Sigmoid colon (tissue), 6 donors: ENCODE measurements at regions not wholly inside any gene's neighbourhood (a gene's known extent, or its start where the extent isn't known, plus 50 kb on each side); places are given as distances from the start of the nearest gene placed in this dataset.

Experiments used
- DNase-seq: peaks from one replicate; pipeline ENCODE4 v3.0.0-alpha.2; 2019
- H3K27ac ChIP-seq, 4 donors: fragments of 200-600 bp; sonication (generic); one replicate each; pipeline ENCODE4 v1.5.1; 2016 to 2019; ENCODE audit warnings: mild to moderate bottlenecking in 1 of 4
- H3K27me3 ChIP-seq, 3 donors: fragments of 200-600 bp; sonication (generic); one replicate each; pipeline ENCODE4 v1.5.1; 2019; ENCODE audit warnings: mild to moderate bottlenecking in 1 of 3
- H3K36me3 ChIP-seq, 4 donors: fragments of 200-600 bp; sonication (generic); one replicate each; pipeline ENCODE4 v1.5.1; 2016 to 2019
- H3K4me1 ChIP-seq, 4 donors: fragments of 200-600 bp; sonication (generic); one replicate each; pipeline ENCODE4 v1.5.1; 2017 to 2019
- H3K4me3 ChIP-seq, 4 donors: fragments of 200-600 bp; sonication (generic); one replicate each; pipeline ENCODE4 v1.5.1; 2017 to 2019; ENCODE audit warnings: mild to moderate bottlenecking in 2 of 4, moderate library complexity in 1 of 4
- H3K9me3 ChIP-seq, 4 donors: fragments of 200-600 bp in 3 of 4; sonication (generic) in 3 of 4; one replicate each; pipeline versions ENCODE4 v1.5.1 to v1.6.1; 2013 to 2019
- EP300 ChIP-seq, 4 donors: sonication (generic); formaldehyde crosslinking; IDR thresholded peaks; one replicate each; pipeline ENCODE4 v1.6.1; 2017; ENCODE audit warnings: antibody characterized with exemption in 4 of 4
- POLR2A ChIP-seq, 2 donors: fragments of 450-650 bp; IDR thresholded peaks; one replicate each; pipeline ENCODE4 v1.6.1; 2016; ENCODE audit warnings: antibody characterized with exemption in 2 of 2, mild to moderate bottlenecking in 2 of 2, moderate library complexity in 2 of 2
- POLR2AphosphoS5 ChIP-seq, 4 donors: sonication (generic); formaldehyde crosslinking; IDR thresholded peaks; one replicate each; pipeline ENCODE4 v1.6.1; 2017; ENCODE audit warnings: antibody characterized with exemption in 4 of 4
- WGBS, 2 donors: extraction: QIAGEN DNeasy Blood & Tissue Kit; methylation state at CpG; one replicate each; pipeline ENCODE4 v1.1.7; 2013; 5-methylcytosine and 5-hydroxymethylcytosine counted together
- intact Hi-C: fragments of 100-400 bp; cut with DNase I; formaldehyde crosslinking; loops from one replicate; pipeline ENCODE4 v1.15.1; 2023
- TF ChIP-seq, protein P1 (sequence below), 4 experiments: fragments of 450-650 bp in 3 of 4; fragments of 200-600 bp in 1 of 4; IDR thresholded peaks; one replicate each; pipeline ENCODE4 v1.5.1; 2016 to 2019; ENCODE audit warnings: antibody characterized with exemption in 4 of 4, mild to moderate bottlenecking in 3 of 4, moderate library complexity in 2 of 4
- donor health status: healthy with polysubstance abuse.
- donor health status: healthy.

DNA sequence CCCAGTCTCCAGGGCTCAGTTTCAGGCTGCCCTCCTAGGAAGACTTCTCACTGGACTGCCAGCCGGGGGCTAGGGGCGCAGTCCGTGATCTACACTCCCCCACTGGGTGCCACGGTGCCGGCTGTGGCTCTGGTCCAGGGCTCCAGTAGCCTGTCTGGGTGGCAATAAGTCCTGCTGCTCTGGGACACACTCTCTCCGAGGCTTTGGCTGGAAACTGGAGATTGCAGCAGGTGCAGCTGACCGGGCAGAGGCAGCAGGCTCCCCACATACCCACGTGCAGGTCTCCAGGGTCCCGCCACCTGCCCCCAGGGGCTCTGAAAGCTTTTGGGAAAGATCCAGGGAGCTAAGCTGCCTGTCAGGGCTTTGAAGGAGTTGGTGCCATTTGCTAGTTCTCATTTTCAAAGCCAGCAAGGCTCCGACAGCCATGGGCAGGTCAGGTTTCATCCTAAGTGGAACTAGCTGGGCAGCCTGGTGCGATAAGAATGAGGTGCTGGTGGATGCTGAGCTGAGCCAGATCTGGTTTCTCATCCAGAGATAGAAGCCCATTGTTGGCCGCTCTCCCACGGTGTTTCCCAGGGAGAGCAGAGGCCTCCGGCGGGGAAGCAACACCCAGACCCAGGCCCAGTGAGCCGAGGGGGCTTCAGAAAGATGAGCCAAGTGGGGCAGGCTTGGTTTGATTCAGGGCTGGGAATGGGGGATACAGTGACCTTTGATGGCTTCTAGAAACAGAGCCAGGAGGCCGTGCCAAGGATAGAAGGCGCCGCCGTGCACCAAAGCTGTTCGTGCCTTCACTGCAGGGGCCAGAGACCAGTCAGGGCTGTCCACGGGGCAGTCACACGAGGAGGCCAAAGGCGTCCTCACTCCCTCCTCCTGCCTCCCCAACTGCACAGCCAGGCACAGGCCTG is 141.7 kb upstream of the GPC1 start:
- WGBS, 2 donors, result 76 to 77% methylated on average over 24 of the region's 24 CpGs
- Histone ChIP-seq H3K36me3 (no peaks in the 10 kb centered on the region), H3K27ac (no peak overlapping the region), H3K4me3 (no peak overlapping the region), H3K4me1 (no peaks in the 10 kb centered on the region), H3K27me3 (no peaks in the 10 kb centered on the region), H3K9me3 (no peaks in the 10 kb centered on the region)
- intact Hi-C loops, result no loop called here
- TF ChIP-seq POLR2AphosphoS5 (IDR thresholded peaks at IDR 0.05) (no peak), POLR2A (IDR thresholded peaks at IDR 0.05) (no peak), EP300 (IDR thresholded peaks at IDR 0.05) (no peak)
- TF ChIP-seq, protein P1, sequence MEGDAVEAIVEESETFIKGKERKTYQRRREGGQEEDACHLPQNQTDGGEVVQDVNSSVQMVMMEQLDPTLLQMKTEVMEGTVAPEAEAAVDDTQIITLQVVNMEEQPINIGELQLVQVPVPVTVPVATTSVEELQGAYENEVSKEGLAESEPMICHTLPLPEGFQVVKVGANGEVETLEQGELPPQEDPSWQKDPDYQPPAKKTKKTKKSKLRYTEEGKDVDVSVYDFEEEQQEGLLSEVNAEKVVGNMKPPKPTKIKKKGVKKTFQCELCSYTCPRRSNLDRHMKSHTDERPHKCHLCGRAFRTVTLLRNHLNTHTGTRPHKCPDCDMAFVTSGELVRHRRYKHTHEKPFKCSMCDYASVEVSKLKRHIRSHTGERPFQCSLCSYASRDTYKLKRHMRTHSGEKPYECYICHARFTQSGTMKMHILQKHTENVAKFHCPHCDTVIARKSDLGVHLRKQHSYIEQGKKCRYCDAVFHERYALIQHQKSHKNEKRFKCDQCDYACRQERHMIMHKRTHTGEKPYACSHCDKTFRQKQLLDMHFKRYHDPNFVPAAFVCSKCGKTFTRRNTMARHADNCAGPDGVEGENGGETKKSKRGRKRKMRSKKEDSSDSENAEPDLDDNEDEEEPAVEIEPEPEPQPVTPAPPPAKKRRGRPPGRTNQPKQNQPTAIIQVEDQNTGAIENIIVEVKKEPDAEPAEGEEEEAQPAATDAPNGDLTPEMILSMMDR (IDR thresholded peaks at IDR 0.05), result no peak
- DNase-seq, result no peak

DNA sequence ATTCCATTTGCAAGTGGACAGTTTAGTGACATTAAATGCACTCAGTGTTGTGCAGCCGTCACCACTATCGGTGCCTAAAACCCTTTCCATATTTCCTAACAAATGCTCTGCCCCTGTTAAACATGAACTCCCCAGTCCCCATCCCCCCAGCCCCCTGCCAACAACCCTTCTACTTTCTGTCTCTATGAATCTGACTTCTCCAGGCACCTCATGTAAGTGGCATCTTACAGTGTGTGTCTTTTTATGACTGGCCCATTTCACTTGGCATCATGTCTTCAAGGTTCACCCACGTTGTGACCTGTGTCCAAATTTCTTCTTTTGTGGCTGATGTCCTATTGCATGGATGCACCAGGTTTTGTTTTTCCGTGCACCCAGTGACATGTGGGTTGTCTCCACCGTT is 140.9 kb upstream of the GPC1 start:
- intact Hi-C loops, result no loop called here
- H3K27ac ChIP-seq, result no peak overlapping the region
- no peak for DNase-seq
- WGBS, 2 donors, result 76 to 85% methylated on average over 5 of the region's 5 CpGs
- no peaks in the 10 kb centered on the region for H3K36me3 ChIP-seq
- H3K4me1 ChIP-seq, result no peaks in the 10 kb centered on the region
- TF ChIP-seq POLR2A (IDR thresholded peaks at IDR 0.05) (no peak), POLR2AphosphoS5 (IDR thresholded peaks at IDR 0.05) (no peak), EP300 (IDR thresholded peaks at IDR 0.05) (no peak)
- TF ChIP-seq, protein P1 (IDR thresholded peaks at IDR 0.05), result no peak
- no peaks in the 10 kb centered on the region for H3K27me3 ChIP-seq
- no peak overlapping the region for H3K4me3 ChIP-seq
- H3K9me3 ChIP-seq, result no peaks in the 10 kb centered on the region

DNA sequence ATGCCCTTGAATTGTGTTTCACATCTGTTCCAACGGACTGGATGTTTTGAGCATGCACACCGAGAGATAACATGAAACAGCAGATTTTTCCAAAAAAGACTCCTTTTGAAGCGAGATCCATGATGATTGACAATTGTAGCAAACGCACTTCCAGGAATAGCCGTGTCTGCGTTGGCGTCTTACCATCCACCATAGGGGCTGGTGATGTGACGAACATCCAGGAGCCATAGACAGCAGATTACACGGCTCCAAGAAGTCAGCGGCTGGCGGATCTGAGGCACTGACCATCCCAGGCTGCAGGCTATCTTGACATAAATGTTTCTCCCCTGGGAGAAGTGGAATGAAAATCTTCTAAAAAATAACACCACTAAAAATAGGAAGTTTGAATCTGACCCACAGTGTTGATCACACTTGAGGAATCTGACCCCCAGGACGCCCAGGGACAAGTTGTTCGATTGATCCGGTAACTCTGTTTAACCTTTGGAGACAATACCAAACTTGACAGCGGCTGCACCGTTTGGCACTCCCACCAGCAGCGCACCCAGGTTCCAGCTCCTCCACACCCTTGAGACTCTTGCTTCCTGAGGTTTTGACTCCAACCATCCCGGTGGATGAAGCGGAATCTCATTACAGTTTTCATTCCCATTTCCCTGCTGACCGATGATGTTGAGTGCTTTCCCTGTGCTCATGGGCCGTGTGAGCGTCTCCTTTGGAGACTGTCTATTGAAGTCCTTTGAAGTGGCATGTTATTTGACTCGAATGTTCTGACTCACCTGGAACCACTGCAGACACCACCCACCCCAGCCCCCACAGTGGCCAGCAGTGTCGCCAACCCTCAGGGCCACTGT is 140.0 kb upstream of the GPC1 start:
- no peak overlapping the region for H3K4me3 ChIP-seq
- no peak for DNase-seq
- no peaks in the 10 kb centered on the region for H3K36me3 ChIP-seq
- intact Hi-C loops, result no loop called here
- H3K27ac ChIP-seq, result no peak overlapping the region
- H3K9me3 ChIP-seq, result no peaks in the 10 kb centered on the region
- WGBS, 2 donors, result 86 to 87% methylated on average over 24 of the region's 24 CpGs
- H3K27me3 ChIP-seq, result no peaks in the 10 kb centered on the region
- no peak for TF ChIP-seq POLR2AphosphoS5 (IDR thresholded peaks at IDR 0.05)
- no peaks in the 10 kb centered on the region for H3K4me1 ChIP-seq

DNA sequence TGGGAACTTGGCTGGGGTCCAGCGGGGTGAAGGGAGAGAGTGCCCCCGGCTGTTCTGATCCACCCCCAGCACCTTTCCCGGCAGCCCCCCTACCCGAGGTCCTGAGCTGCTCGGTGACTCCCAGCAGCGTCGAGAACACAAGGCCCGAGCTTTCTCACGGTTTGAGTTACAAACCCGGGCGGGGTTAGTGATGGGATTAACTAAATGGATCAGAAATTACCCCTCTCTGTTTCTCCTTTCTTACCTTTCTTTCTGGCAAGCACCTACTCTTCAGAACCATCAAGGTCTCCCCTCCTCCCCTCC is 139.4 kb upstream of the GPC1 start:
- TF ChIP-seq POLR2A (IDR thresholded peaks at IDR 0.05) (no peak), POLR2AphosphoS5 (IDR thresholded peaks at IDR 0.05) (no peak), EP300 (IDR thresholded peaks at IDR 0.05) (no peak)
- TF ChIP-seq, protein P1 (IDR thresholded peaks at IDR 0.05), result no peak
- H3K4me3 ChIP-seq, result no peak overlapping the region
- no peaks in the 10 kb centered on the region for H3K27me3 ChIP-seq
- no peaks in the 10 kb centered on the region for H3K36me3 ChIP-seq
- no peak for DNase-seq
- no peaks in the 10 kb centered on the region for H3K4me1 ChIP-seq
- intact Hi-C loops, result no loop called here
- 70 to 80% methylated on average over 11 of the region's 11 CpGs for WGBS, 2 donors
- H3K9me3 ChIP-seq, result no peaks in the 10 kb centered on the region
- H3K27ac ChIP-seq, result no peak overlapping the region

DNA sequence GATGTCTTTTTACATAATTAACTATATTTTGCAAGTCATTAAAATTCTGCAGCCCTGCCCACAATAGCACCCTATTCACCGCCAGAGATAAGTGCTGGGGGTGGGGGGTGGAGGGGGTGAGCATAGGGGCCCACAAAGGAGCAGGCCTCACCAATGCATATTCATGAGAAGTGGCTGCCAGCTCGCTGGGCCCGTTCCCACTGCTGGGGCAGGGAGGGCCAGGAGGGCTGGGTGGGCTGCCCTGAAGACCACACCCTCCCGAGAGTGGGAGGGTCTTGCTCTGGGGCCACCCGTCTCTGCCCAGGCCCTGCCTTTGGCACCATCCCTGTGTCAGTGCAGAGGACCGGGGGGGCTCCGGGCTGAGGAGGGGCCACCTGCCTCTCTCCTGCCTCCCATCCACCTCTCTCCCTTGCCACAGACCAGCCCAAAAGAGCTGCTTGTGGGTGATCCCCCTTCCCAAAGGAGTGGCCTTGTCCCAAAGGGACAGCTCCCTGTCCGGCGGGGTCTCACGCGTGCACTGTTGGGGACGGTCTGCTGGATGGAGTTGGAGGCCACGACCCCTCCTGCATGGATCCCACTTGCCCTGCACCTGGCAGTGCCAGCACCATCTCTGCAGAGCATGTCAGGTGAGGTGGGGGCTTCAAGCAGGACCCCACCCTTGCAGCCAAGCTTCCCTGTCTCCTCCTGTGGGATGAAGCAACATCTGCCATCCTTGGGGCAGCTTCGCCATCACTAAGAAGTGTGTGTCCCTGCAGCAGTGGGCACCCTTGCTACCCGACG is 138.8 kb upstream of the GPC1 start:
- no peak overlapping the region for H3K4me3 ChIP-seq
- H3K4me1 ChIP-seq, result no peaks in the 10 kb centered on the region
- H3K36me3 ChIP-seq, result no peaks in the 10 kb centered on the region
- no peaks in the 10 kb centered on the region for H3K9me3 ChIP-seq
- DNase-seq, result no peak
- H3K27ac ChIP-seq, result no peak overlapping the region
- 69 to 81% methylated on average over 16 of the region's 16 CpGs for whole genome bisulfite sequencing, 2 donors
- no peaks in the 10 kb centered on the region for H3K27me3 ChIP-seq
- intact Hi-C loops, result no loop called here
- TF ChIP-seq EP300 (IDR thresholded peaks at IDR 0.05) (no peak), POLR2AphosphoS5 (IDR thresholded peaks at IDR 0.05) (no peak), POLR2A (IDR thresholded peaks at IDR 0.05) (no peak)
- TF ChIP-seq, protein P1 (IDR thresholded peaks at IDR 0.05), result no peak
